ENCODE measurements at regions not wholly inside any gene's neighbourhood (a gene's known extent, or its start where the extent isn't known, plus 50 kb on each side); places are given as distances from the start of the nearest gene placed in this dataset.

DNA sequence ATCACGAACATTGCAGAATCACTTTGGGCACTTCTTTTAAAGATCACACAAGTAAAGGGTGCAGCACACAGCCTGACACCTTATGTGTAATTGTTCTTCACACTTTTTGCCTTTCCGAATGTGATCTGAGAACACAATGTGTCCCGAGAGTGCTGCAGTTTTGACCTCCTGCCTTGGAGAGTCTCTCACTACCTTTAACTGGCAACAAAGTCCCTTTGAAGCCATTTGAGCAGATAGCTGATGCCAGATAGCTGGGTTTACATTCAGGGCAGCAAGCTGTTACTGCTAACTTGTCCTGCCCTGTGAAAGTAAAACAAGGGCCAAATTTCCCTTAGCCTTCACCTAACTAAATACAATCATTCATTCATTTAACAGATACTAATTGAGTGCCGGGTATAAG lies 411.0 kb upstream of the DYNLRB2 start:
- no peak for TF ChIP-seq POLR2A (IDR thresholded peaks at IDR 0.05)
- no peak for TF ChIP-seq POLR2AphosphoS5 (IDR thresholded peaks at IDR 0.05)
- TF ChIP-seq, protein P1, sequence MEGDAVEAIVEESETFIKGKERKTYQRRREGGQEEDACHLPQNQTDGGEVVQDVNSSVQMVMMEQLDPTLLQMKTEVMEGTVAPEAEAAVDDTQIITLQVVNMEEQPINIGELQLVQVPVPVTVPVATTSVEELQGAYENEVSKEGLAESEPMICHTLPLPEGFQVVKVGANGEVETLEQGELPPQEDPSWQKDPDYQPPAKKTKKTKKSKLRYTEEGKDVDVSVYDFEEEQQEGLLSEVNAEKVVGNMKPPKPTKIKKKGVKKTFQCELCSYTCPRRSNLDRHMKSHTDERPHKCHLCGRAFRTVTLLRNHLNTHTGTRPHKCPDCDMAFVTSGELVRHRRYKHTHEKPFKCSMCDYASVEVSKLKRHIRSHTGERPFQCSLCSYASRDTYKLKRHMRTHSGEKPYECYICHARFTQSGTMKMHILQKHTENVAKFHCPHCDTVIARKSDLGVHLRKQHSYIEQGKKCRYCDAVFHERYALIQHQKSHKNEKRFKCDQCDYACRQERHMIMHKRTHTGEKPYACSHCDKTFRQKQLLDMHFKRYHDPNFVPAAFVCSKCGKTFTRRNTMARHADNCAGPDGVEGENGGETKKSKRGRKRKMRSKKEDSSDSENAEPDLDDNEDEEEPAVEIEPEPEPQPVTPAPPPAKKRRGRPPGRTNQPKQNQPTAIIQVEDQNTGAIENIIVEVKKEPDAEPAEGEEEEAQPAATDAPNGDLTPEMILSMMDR (IDR thresholded peaks at IDR 0.05): no peak
- no peak for TF ChIP-seq EP300 (IDR thresholded peaks at IDR 0.05)
